ENCODE measurements at regions not wholly inside any gene's neighbourhood (a gene's known extent, or its start where the extent isn't known, plus 50 kb on each side); places are given as distances from the start of the nearest gene placed in this dataset.

DNA sequence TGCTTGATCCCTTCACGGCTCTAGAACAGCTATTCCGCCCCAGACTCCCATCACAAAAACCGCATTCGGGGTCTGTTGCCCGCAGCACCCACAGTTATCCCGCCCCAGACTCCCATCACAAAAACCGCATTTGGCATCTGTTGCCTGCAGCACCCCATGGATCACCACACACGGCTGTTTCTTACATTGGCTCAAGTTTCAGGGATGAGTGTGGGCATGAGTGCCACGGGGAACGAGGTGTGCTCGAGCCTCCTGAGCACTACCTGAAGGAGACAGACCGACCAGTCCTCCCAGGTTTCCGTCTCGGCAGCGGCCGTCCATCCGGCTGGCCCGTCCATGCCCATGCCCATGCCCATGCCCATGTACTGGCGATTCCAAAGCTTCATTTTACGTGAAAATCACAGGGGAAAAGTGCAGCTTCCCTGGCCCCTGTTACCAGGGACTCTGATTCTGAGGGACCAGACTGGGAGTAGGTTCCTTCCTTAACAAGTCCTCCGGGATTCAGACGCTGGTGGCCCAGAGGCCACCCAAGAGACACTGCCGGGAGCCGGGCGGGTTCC lies 66.4 kb upstream of the INSIG1 start:
- intact Hi-C loops (cut with micrococcal nuclease) = no loop called here
- no peaks in the 10 kb centered on the region for H3K36me3 Mint-ChIP-seq
- Histone ChIP-seq H3K27ac (ENCODE audit: low read length) (no peak overlapping the region), H3K9me3 (ENCODE audit: control insufficient read depth, insufficient read depth, low read length) (no peaks in the 10 kb centered on the region), H3K27me3 (ENCODE audit: control insufficient read depth, insufficient read depth, low read length) (no peaks in the 10 kb centered on the region), H3K4me1 (ENCODE audit: control insufficient read depth, insufficient read depth, low read length) (no peaks in the 10 kb centered on the region), H3K36me3 (ENCODE audit: control insufficient read depth, insufficient read depth, low read length) (no peaks in the 10 kb centered on the region), H3K4me3 (ENCODE audit: low read length) (no peak overlapping the region)
- peaks cover 0 to 8% of the 10 kb centered on the region in 2 donors for H3K27me3 Mint-ChIP-seq (ENCODE audit: low read depth in 2 of 2)
- no peaks in the 10 kb centered on the region for H3K4me1 Mint-ChIP-seq
- H3K27ac Mint-ChIP-seq = no peak overlapping the region
- TF ChIP-seq, protein P1, sequence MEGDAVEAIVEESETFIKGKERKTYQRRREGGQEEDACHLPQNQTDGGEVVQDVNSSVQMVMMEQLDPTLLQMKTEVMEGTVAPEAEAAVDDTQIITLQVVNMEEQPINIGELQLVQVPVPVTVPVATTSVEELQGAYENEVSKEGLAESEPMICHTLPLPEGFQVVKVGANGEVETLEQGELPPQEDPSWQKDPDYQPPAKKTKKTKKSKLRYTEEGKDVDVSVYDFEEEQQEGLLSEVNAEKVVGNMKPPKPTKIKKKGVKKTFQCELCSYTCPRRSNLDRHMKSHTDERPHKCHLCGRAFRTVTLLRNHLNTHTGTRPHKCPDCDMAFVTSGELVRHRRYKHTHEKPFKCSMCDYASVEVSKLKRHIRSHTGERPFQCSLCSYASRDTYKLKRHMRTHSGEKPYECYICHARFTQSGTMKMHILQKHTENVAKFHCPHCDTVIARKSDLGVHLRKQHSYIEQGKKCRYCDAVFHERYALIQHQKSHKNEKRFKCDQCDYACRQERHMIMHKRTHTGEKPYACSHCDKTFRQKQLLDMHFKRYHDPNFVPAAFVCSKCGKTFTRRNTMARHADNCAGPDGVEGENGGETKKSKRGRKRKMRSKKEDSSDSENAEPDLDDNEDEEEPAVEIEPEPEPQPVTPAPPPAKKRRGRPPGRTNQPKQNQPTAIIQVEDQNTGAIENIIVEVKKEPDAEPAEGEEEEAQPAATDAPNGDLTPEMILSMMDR (IDR thresholded peaks at IDR 0.05) = no peak
- no peaks in the 10 kb centered on the region for H3K9me3 Mint-ChIP-seq
- DNase-seq = no peak
- no peak overlapping the region for H3K4me3 Mint-ChIP-seq
- no peak for ATAC-seq
- WGBS (ENCODE audit: insufficient coverage) = 93% methylated on average over 25 of the region's 25 CpGs

DNA sequence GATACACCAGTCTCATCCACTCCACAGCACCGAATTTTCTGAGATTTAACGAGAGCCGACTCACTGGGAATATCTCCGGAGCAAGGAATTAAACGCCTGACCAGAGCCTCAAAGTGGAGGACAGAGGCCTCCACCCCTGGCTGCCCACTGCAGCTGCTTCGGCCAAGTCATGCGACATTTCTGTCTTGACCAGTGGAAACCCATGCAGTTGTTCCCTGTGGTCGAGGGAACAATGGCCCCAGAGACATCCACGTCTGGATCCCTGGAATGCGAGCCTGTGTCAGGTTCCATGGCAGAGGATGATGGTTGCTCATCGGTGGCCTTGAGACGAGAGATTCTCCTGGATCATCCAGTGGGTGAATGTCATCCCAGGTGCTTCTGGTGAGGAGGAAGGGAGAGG lies 65.7 kb upstream of the INSIG1 start:
- Histone ChIP-seq H3K4me3 (ENCODE audit: low read length) (no peak overlapping the region), H3K36me3 (ENCODE audit: control insufficient read depth, insufficient read depth, low read length) (no peaks in the 10 kb centered on the region), H3K27ac (ENCODE audit: low read length) (no peak overlapping the region), H3K27me3 (ENCODE audit: control insufficient read depth, insufficient read depth, low read length) (no peaks in the 10 kb centered on the region), H3K4me1 (ENCODE audit: control insufficient read depth, insufficient read depth, low read length) (no peaks in the 10 kb centered on the region), H3K9me3 (ENCODE audit: control insufficient read depth, insufficient read depth, low read length) (no peaks in the 10 kb centered on the region)
- Mint-ChIP-seq H3K4me3 (no peak overlapping the region), H3K27ac (no peak overlapping the region), H3K27me3 (ENCODE audit: low read depth in 2 of 2) (peaks cover 0 to 7% of the 10 kb centered on the region in 2 donors), H3K4me1 (no peaks in the 10 kb centered on the region), H3K36me3 (no peaks in the 10 kb centered on the region), H3K9me3 (no peaks in the 10 kb centered on the region)
- DNase-seq (no peak), ATAC-seq (no peak)
- TF ChIP-seq, protein P1 (IDR thresholded peaks at IDR 0.05) = no peak
- 89% methylated on average over 12 of the region's 12 CpGs for WGBS (ENCODE audit: insufficient coverage)
- intact Hi-C loops (cut with micrococcal nuclease) = no loop called here

DNA sequence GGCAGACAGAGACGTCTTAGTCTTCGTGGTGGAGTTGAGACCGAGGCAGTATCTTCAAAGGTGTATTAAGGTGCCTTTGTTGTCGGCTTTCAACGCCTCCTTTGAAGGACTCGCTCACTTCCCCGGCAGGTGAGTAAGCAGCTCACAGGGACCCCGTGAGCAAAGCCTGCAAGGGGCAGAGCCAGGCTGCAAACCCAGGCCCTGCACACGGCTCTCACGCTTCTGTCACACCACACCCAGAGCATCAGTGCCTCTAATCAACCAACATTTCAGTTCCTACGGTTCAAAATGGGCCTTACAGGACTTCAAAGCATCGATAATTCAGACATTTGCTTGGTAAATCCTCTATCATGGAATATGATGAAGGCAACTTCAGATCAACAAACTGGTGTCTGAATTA lies 64.8 kb upstream of the INSIG1 start:
- intact Hi-C loops (cut with micrococcal nuclease) = no loop called here
- no peak overlapping the region for H3K4me3 Mint-ChIP-seq
- H3K4me1 ChIP-seq (ENCODE audit: control insufficient read depth, insufficient read depth, low read length) = no peaks in the 10 kb centered on the region
- H3K27ac ChIP-seq (ENCODE audit: low read length) = no peak overlapping the region
- no peak for DNase-seq
- no peaks in the 10 kb centered on the region for H3K27me3 Mint-ChIP-seq (ENCODE audit: low read depth in 2 of 2)
- ATAC-seq = no peak
- no peaks in the 10 kb centered on the region for H3K36me3 Mint-ChIP-seq
- H3K9me3 ChIP-seq (ENCODE audit: control insufficient read depth, insufficient read depth, low read length) = no peaks in the 10 kb centered on the region
- H3K27me3 ChIP-seq (ENCODE audit: control insufficient read depth, insufficient read depth, low read length) = no peaks in the 10 kb centered on the region
- H3K4me3 ChIP-seq (ENCODE audit: low read length) = no peak overlapping the region
- no peak overlapping the region for H3K27ac Mint-ChIP-seq
- H3K9me3 Mint-ChIP-seq = no peaks in the 10 kb centered on the region
- TF ChIP-seq, protein P1 (IDR thresholded peaks at IDR 0.05) = no peak
- H3K4me1 Mint-ChIP-seq = no peaks in the 10 kb centered on the region
- no peaks in the 10 kb centered on the region for H3K36me3 ChIP-seq (ENCODE audit: control insufficient read depth, insufficient read depth, low read length)
- WGBS (ENCODE audit: insufficient coverage) = 76% methylated on average over 12 of the region's 12 CpGs

Measured in natural killer cell (primary cell).